Activated naive CD4-positive, alpha-beta T cell treated with anti-CD3 and anti-CD28 coated beads for 36 hours (primary cell): ENCODE measurements at regions not wholly inside any gene's neighbourhood (a gene's known extent, or its start where the extent isn't known, plus 50 kb on each side); places are given as distances from the start of the nearest gene placed in this dataset.

ENCODE experiments used
- CTCF ChIA-PET: fragments of 350-600 bp; sonication (Branson Sonifier 250); formaldehyde crosslinking; loops from one replicate; lab custom pipeline; 2021; ENCODE audit warnings: antibody characterized with exemption; lab: Charles Lee
- DNase-seq: peaks from one replicate; pipeline ENCODE4 v3.0.0-alpha.2; 2020
- H3K27ac Mint-ChIP-seq: one replicate; pipeline ENCODE4 v1.8.0; 2021; ENCODE audit warnings: mild to moderate bottlenecking, mixed read lengths
- H3K27me3 Mint-ChIP-seq: one replicate; pipeline ENCODE4 v1.8.0; 2021; ENCODE audit warnings: low read depth, mixed read lengths
- H3K36me3 Mint-ChIP-seq: one replicate; pipeline ENCODE4 v1.8.0; 2021; ENCODE audit warnings: low read depth, mixed read lengths
- H3K4me1 Mint-ChIP-seq: one replicate; pipeline ENCODE4 v1.8.0; 2021; ENCODE audit warnings: low read depth, mixed read lengths
- H3K4me3 Mint-ChIP-seq: one replicate; pipeline ENCODE4 v1.8.0; 2021; ENCODE audit warnings: mild to moderate bottlenecking, moderate library complexity, mixed read lengths
- H3K9me3 Mint-ChIP-seq: one replicate; pipeline ENCODE4 v1.8.0; 2021; ENCODE audit warnings: mixed read lengths
- intact Hi-C: fragments of 100-400 bp; cut with micrococcal nuclease; formaldehyde crosslinking; loops from one replicate; pipeline ENCODE4 v1.15.1; 2023

- H3K9me3 Mint-ChIP-seq: no peaks in the 10 kb centered on the region
- intact Hi-C loops: no loop called here
- H3K36me3 Mint-ChIP-seq: no peaks in the 10 kb centered on the region
- CTCF ChIA-PET: no interaction called here
- DNase-seq: no peak
- no peaks in the 10 kb centered on the region for H3K27me3 Mint-ChIP-seq
- no peak overlapping the region for H3K27ac Mint-ChIP-seq
- no peak overlapping the region for H3K4me3 Mint-ChIP-seq
- H3K4me1 Mint-ChIP-seq: no peaks in the 10 kb centered on the region
Observed at GRCh38 chr2:83574614-83575013, 884.5 kb downstream of the SUCLG1 start.

GRCh38 chr2:83573060-83573459, 886.0 kb downstream of the SUCLG1 start:
- H3K27me3 Mint-ChIP-seq: no peaks in the 10 kb centered on the region
- H3K4me1 Mint-ChIP-seq: no peaks in the 10 kb centered on the region
- CTCF ChIA-PET: no interaction called here
- H3K9me3 Mint-ChIP-seq: no peaks in the 10 kb centered on the region
- no peaks in the 10 kb centered on the region for H3K36me3 Mint-ChIP-seq
- no peak overlapping the region for H3K4me3 Mint-ChIP-seq
- intact Hi-C loops: no loop called here
- H3K27ac Mint-ChIP-seq: no peak overlapping the region
- no peak for DNase-seq

GRCh38 chr2:83572400-83572799, 886.7 kb downstream of the SUCLG1 start:
- H3K4me3 Mint-ChIP-seq: no peak overlapping the region
- H3K4me1 Mint-ChIP-seq: no peaks in the 10 kb centered on the region
- intact Hi-C loops: no loop called here
- no peak for DNase-seq
- no peaks in the 10 kb centered on the region for H3K36me3 Mint-ChIP-seq
- CTCF ChIA-PET: no interaction called here
- no peak overlapping the region for H3K27ac Mint-ChIP-seq
- no peaks in the 10 kb centered on the region for H3K27me3 Mint-ChIP-seq
- H3K9me3 Mint-ChIP-seq: no peaks in the 10 kb centered on the region

DNA sequence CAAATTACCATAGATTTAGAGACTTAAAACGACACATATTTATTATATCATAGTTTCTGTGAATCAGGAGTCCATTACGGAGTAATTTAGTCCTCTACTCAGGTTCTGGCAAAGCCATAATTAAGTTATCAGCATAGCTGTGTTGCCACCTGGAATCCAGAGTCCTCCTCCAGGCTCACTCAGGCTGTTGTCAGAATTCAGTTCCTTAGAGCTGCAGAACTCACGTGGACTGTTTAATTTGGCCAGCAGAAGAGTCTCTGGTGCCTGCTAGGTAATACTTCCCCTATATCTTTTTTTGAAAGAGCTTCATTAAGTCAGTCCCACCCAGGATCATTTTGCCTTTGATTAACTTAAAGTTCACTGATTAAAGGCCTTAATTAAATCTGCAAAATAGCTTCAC, 891.5 kb downstream of the SUCLG1 start:
- intact Hi-C loops: no loop called here
- Mint-ChIP-seq H3K36me3 (no peaks in the 10 kb centered on the region), H3K4me3 (no peak overlapping the region), H3K9me3 (no peaks in the 10 kb centered on the region), H3K27me3 (no peaks in the 10 kb centered on the region), H3K4me1 (no peaks in the 10 kb centered on the region), H3K27ac (no peak overlapping the region)
- CTCF ChIA-PET: no interaction called here
- DNase-seq: no peak

DNA sequence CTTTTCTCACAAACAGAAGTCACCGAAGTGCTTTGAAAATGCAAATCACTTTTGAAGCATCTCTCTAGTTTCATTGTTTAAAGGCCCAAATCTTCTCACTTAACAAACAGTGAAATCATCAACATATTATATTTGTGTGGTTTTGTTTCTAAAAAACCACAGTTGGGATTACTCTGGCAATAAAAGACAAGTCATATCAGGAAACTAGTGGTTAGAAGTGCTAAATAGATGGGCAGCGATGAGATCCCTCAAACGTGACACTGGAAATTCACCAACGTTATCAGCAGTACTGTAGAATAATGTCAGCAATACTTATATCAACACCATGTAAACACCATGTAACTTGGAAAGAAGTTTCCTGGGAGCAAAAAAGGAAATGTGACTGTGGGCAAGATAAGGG, 893.5 kb downstream of the SUCLG1 start:
- Mint-ChIP-seq H3K9me3 (no peaks in the 10 kb centered on the region), H3K4me1 (no peaks in the 10 kb centered on the region), H3K27me3 (no peaks in the 10 kb centered on the region), H3K27ac (no peak overlapping the region), H3K36me3 (no peaks in the 10 kb centered on the region), H3K4me3 (no peak overlapping the region)
- CTCF ChIA-PET: no interaction called here
- intact Hi-C loops: no loop called here
- no peak for DNase-seq

GRCh38 chr2:83565181-83565580, 893.9 kb downstream of the SUCLG1 start:
- Mint-ChIP-seq H3K27ac (no peak overlapping the region), H3K36me3 (no peaks in the 10 kb centered on the region), H3K4me3 (no peak overlapping the region), H3K9me3 (no peaks in the 10 kb centered on the region), H3K4me1 (no peaks in the 10 kb centered on the region), H3K27me3 (no peaks in the 10 kb centered on the region)
- no peak for DNase-seq
- CTCF ChIA-PET: no interaction called here
- intact Hi-C loops: no loop called here

GRCh38 chr2:83561592-83561991, 897.5 kb downstream of the SUCLG1 start:
- H3K27me3 Mint-ChIP-seq: no peaks in the 10 kb centered on the region
- no peak for DNase-seq
- no peaks in the 10 kb centered on the region for H3K36me3 Mint-ChIP-seq
- CTCF ChIA-PET: no interaction called here
- no peaks in the 10 kb centered on the region for H3K9me3 Mint-ChIP-seq
- no peak overlapping the region for H3K27ac Mint-ChIP-seq
- H3K4me1 Mint-ChIP-seq: no peaks in the 10 kb centered on the region
- no peak overlapping the region for H3K4me3 Mint-ChIP-seq
- intact Hi-C loops: no loop called here

- intact Hi-C loops: no loop called here
- no peak for DNase-seq
- H3K27me3 Mint-ChIP-seq: no peaks in the 10 kb centered on the region
- H3K4me1 Mint-ChIP-seq: no peaks in the 10 kb centered on the region
- CTCF ChIA-PET: no interaction called here
- H3K9me3 Mint-ChIP-seq: no peaks in the 10 kb centered on the region
- no peak overlapping the region for H3K4me3 Mint-ChIP-seq
- H3K36me3 Mint-ChIP-seq: no peaks in the 10 kb centered on the region
- H3K27ac Mint-ChIP-seq: no peak overlapping the region
Observed at GRCh38 chr2:83536556-83536955, 922.5 kb downstream of the SUCLG1 start.

- intact Hi-C loops: no loop called here
- Mint-ChIP-seq H3K4me3 (no peak overlapping the region), H3K9me3 (peaks cover 3% of the 10 kb centered on the region), H3K36me3 (no peaks in the 10 kb centered on the region), H3K27me3 (no peaks in the 10 kb centered on the region), H3K4me1 (no peaks in the 10 kb centered on the region), H3K27ac (no peak overlapping the region)
- CTCF ChIA-PET: no interaction called here
- no peak for DNase-seq
Observed at GRCh38 chr2:83534416-83534815, 924.7 kb downstream of the SUCLG1 start.

GRCh38 chr2:83531206-83531826, 927.8 kb downstream of the SUCLG1 start:
- peaks cover 3% of the 10 kb centered on the region for H3K9me3 Mint-ChIP-seq
- no peak overlapping the region for H3K27ac Mint-ChIP-seq
- CTCF ChIA-PET: no interaction called here
- no peaks in the 10 kb centered on the region for H3K4me1 Mint-ChIP-seq
- H3K36me3 Mint-ChIP-seq: no peaks in the 10 kb centered on the region
- H3K4me3 Mint-ChIP-seq: no peak overlapping the region
- intact Hi-C loops: no loop called here
- no peak for DNase-seq
- no peaks in the 10 kb centered on the region for H3K27me3 Mint-ChIP-seq

GRCh38 chr2:83528767-83529166, 930.3 kb downstream of the SUCLG1 start:
- Mint-ChIP-seq H3K4me1 (no peaks in the 10 kb centered on the region), H3K36me3 (no peaks in the 10 kb centered on the region), H3K9me3 (peaks cover 3% of the 10 kb centered on the region), H3K27me3 (no peaks in the 10 kb centered on the region), H3K27ac (no peak overlapping the region), H3K4me3 (no peak overlapping the region)
- CTCF ChIA-PET: no interaction called here
- intact Hi-C loops: no loop called here
- no peak for DNase-seq

DNA sequence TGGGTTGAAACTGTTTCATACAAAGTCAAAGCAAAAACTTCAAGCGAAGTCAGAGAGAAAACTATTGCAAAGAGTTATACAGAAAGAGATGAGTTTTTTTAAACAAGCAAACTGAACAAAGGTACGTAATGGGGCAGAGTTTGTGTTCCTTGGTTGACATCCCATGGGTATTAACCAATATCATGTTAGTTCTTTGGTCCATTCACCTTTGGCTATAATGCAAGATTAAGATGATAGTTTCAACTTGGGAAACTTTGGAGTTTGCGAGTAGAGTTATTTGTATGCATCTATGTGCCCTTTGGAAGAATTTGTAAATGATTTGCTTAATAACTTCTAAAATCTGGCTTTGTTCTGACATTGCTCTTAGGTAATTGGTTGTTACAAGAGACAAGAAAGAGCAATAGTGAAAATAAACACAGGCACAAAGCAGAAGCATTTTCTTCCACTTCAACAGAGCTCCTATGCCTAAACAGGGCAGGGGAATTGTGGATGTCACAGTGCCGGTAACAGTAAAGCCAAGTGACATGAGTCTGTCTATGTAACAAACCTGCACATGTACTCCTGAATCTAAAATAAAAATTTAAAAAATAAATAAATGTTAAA, 936.1 kb downstream of the SUCLG1 start:
- Mint-ChIP-seq H3K9me3 (peaks cover 8% of the 10 kb centered on the region), H3K36me3 (no peaks in the 10 kb centered on the region), H3K4me1 (no peaks in the 10 kb centered on the region), H3K4me3 (no peak overlapping the region), H3K27ac (no peak overlapping the region), H3K27me3 (no peaks in the 10 kb centered on the region)
- DNase-seq: no peak
- CTCF ChIA-PET: no interaction called here
- intact Hi-C loops: no loop called here

GRCh38 chr2:83517727-83518368, 941.2 kb downstream of the SUCLG1 start:
- no peaks in the 10 kb centered on the region for H3K36me3 Mint-ChIP-seq
- DNase-seq: no peak
- H3K4me1 Mint-ChIP-seq: no peaks in the 10 kb centered on the region
- H3K27me3 Mint-ChIP-seq: no peaks in the 10 kb centered on the region
- intact Hi-C loops: no loop called here
- peaks cover 10% of the 10 kb centered on the region for H3K9me3 Mint-ChIP-seq
- CTCF ChIA-PET: no interaction called here
- no peak overlapping the region for H3K27ac Mint-ChIP-seq
- no peak overlapping the region for H3K4me3 Mint-ChIP-seq
